BLaER1 treated with 17β-estradiol and CSF1 and Interleukin-3, amounts not matched to agents 10 nM and 100 nM (cell line): ENCODE measurements at regions not wholly inside any gene's neighbourhood (a gene's known extent, or its start where the extent isn't known, plus 50 kb on each side); places are given as distances from the start of the nearest gene placed in this dataset.
A peak's percentile ranks its signal among the peaks of the same experiment; 100 is the strongest.

Source experiments
- H3K27ac ChIP-seq, 11 experiments: shearing (Covaris generic); formaldehyde crosslinking; 2 replicates each; pipeline ENCODE4 v1.8.1; 2022
- H3K27me3 ChIP-seq, 11 experiments: shearing (Covaris generic); formaldehyde crosslinking; 2 replicates each; pipeline ENCODE4 v1.8.1; 2022
- H3K36me3 ChIP-seq, 11 experiments: shearing (Covaris generic); formaldehyde crosslinking; 2 replicates each; pipeline ENCODE4 v1.8.1; 2022
- H3K4me1 ChIP-seq, 10 experiments: shearing (Covaris generic); formaldehyde crosslinking; 2 replicates each; pipeline ENCODE4 v1.8.1; 2022
- H3K4me2 ChIP-seq, 11 experiments: shearing (Covaris generic); formaldehyde crosslinking; 2 replicates each; pipeline ENCODE4 v1.8.1; 2022
- H3K4me3 ChIP-seq, 10 experiments: shearing (Covaris generic); formaldehyde crosslinking; 2 replicates each; pipeline ENCODE4 v1.8.1; 2022
- H3K9ac ChIP-seq, 11 experiments: shearing (Covaris generic); formaldehyde crosslinking; 2 replicates each; pipeline ENCODE4 v1.8.1; 2022
- H3K9me3 ChIP-seq, 11 experiments: shearing (Covaris generic); formaldehyde crosslinking; replicated peaks in 1 of 11; 2 replicates each; pipeline ENCODE4 v1.8.1; 2022
- H4K20me1 ChIP-seq, 11 experiments: shearing (Covaris generic); formaldehyde crosslinking; 2 replicates each; pipeline ENCODE4 v1.8.1; 2022
- Cebpa-rat ChIP-seq, 11 experiments: shearing (Covaris generic); IDR thresholded peaks; 2 replicates each; pipeline ENCODE4 v1.8.1; 2022

GRCh38 chr7:84784450-84784849 lies 402.4 kb downstream of the SEMA3D start:
- no peak for TF ChIP-seq Cebpa-rat (IDR thresholded peaks at IDR 0.05)
- no peaks in the 10 kb centered on the region for H3K27me3 ChIP-seq
- no peaks in the 10 kb centered on the region for H3K36me3 ChIP-seq
- H3K27ac ChIP-seq, result no peak overlapping the region
- no peaks in the 10 kb centered on the region for H3K9me3 ChIP-seq
- no peaks in the 10 kb centered on the region for H3K4me1 ChIP-seq
- H3K9ac ChIP-seq, result no peak overlapping the region
- no peak overlapping the region for H3K4me2 ChIP-seq
- no peak overlapping the region for H3K4me3 ChIP-seq
- no peaks in the 10 kb centered on the region for H4K20me1 ChIP-seq

- H3K4me2 ChIP-seq, result no peak overlapping the region
- no peak overlapping the region for H3K27ac ChIP-seq
- H3K9ac ChIP-seq, result no peak overlapping the region
- H4K20me1 ChIP-seq, result no peaks in the 10 kb centered on the region
- H3K4me3 ChIP-seq, result no peak overlapping the region
- no peaks in the 10 kb centered on the region for H3K36me3 ChIP-seq
- H3K9me3 ChIP-seq, result no peaks in the 10 kb centered on the region
- no peaks in the 10 kb centered on the region for H3K4me1 ChIP-seq
- TF ChIP-seq Cebpa-rat (IDR thresholded peaks at IDR 0.05), result no peak
- no peaks in the 10 kb centered on the region for H3K27me3 ChIP-seq
Measured at GRCh38 chr7:84783141-84783778, 403.6 kb downstream of the SEMA3D start.

GRCh38 chr7:84781838-84782237 lies 405.0 kb downstream of the SEMA3D start:
- Histone ChIP-seq H3K27ac (no peak overlapping the region), H3K9me3 (no peaks in the 10 kb centered on the region), H3K36me3 (no peaks in the 10 kb centered on the region), H3K9ac (no peak overlapping the region), H3K4me2 (no peak overlapping the region), H3K4me3 (no peak overlapping the region), H3K4me1 (no peaks in the 10 kb centered on the region), H4K20me1 (no peaks in the 10 kb centered on the region), H3K27me3 (no peaks in the 10 kb centered on the region)
- no peak for TF ChIP-seq Cebpa-rat (IDR thresholded peaks at IDR 0.05)

GRCh38 chr7:84780158-84781124 lies 406.4 kb downstream of the SEMA3D start:
- Histone ChIP-seq H3K4me1 (no peaks in the 10 kb centered on the region), H3K9ac (no peak overlapping the region), H4K20me1 (no peaks in the 10 kb centered on the region), H3K27ac (no peak overlapping the region), H3K36me3 (no peaks in the 10 kb centered on the region), H3K9me3 (no peaks in the 10 kb centered on the region), H3K4me2 (no peak overlapping the region), H3K27me3 (no peaks in the 10 kb centered on the region), H3K4me3 (no peak overlapping the region)
- TF ChIP-seq Cebpa-rat (IDR thresholded peaks at IDR 0.05), result no peak

- Histone ChIP-seq H3K27ac (no peak overlapping the region), H3K4me2 (no peak overlapping the region), H3K27me3 (no peaks in the 10 kb centered on the region), H3K9me3 (peaks cover 0 to 6% (median 0%) of the 10 kb centered on the region in 11 experiments; a peak in 2 of 22 replicates), H3K4me1 (no peaks in the 10 kb centered on the region), H4K20me1 (no peaks in the 10 kb centered on the region), H3K4me3 (no peak overlapping the region), H3K36me3 (no peaks in the 10 kb centered on the region), H3K9ac (no peak overlapping the region)
- no peak for TF ChIP-seq Cebpa-rat (IDR thresholded peaks at IDR 0.05)
Measured at GRCh38 chr7:84757761-84758160, 429.1 kb downstream of the SEMA3D start.

- Histone ChIP-seq H4K20me1 (no peaks in the 10 kb centered on the region), H3K9me3 (peaks cover 0 to 14% (median 0%) of the 10 kb centered on the region in 11 experiments; a peak in 1 of 22 replicates), H3K4me2 (peak overlapping the region in 8 of 11 experiments; percentile 3 to 79 (median 25); a peak in 8 of 22 replicates), H3K36me3 (no peaks in the 10 kb centered on the region), H3K9ac (peak overlapping the region in 2 of 11 experiments; percentile 55 to 76; a peak in 3 of 22 replicates), H3K27ac (peak overlapping the region in 3 of 11 experiments; percentile 40 to 96 (median 83); a peak in 5 of 22 replicates), H3K4me1 (peaks cover 3 to 24% (median 6%) of the 10 kb centered on the region in 10 experiments; a peak in 14 of 20 replicates), H3K4me3 (no peak overlapping the region), H3K27me3 (no peaks in the 10 kb centered on the region)
- TF ChIP-seq Cebpa-rat (IDR thresholded peaks at IDR 0.05), result no peak
Measured at GRCh38 chr7:84746353-84746752, 440.5 kb downstream of the SEMA3D start.

- H3K4me1 ChIP-seq, result peaks cover 3 to 24% (median 6%) of the 10 kb centered on the region in 10 experiments; a peak in 14 of 20 replicates
- no peak overlapping the region for H3K4me3 ChIP-seq
- H3K9ac ChIP-seq, result no peak overlapping the region
- H3K36me3 ChIP-seq, result no peaks in the 10 kb centered on the region
- no peak for TF ChIP-seq Cebpa-rat (IDR thresholded peaks at IDR 0.05)
- H3K27ac ChIP-seq, result no peak overlapping the region
- H3K27me3 ChIP-seq, result no peaks in the 10 kb centered on the region
- H3K9me3 ChIP-seq, result peaks cover 0 to 13% (median 0%) of the 10 kb centered on the region in 11 experiments; a peak in 1 of 22 replicates
- no peaks in the 10 kb centered on the region for H4K20me1 ChIP-seq
- H3K4me2 ChIP-seq, result no peak overlapping the region
Measured at GRCh38 chr7:84744385-84744784, 442.5 kb downstream of the SEMA3D start.

- no peaks in the 10 kb centered on the region for H3K27me3 ChIP-seq
- H3K4me2 ChIP-seq, result no peak overlapping the region
Measured at GRCh38 chr7:84738583-84739150, 448.2 kb downstream of the SEMA3D start.

GRCh38 chr7:84735677-84736076 lies 451.2 kb downstream of the SEMA3D start:
- H3K9me3 ChIP-seq, result peaks cover 4 to 21% (median 10%) of the 10 kb centered on the region in 11 experiments; a peak in 16 of 22 replicates
- no peak overlapping the region for H3K27ac ChIP-seq
- TF ChIP-seq Cebpa-rat (IDR thresholded peaks at IDR 0.05), result no peak
- H3K4me3 ChIP-seq, result no peak overlapping the region
- no peaks in the 10 kb centered on the region for H3K36me3 ChIP-seq
- H3K9ac ChIP-seq, result no peak overlapping the region
- H4K20me1 ChIP-seq, result no peaks in the 10 kb centered on the region
- H3K4me2 ChIP-seq, result no peak overlapping the region
- H3K4me1 ChIP-seq, result no peaks in the 10 kb centered on the region
- H3K27me3 ChIP-seq, result no peaks in the 10 kb centered on the region

More at GRCh38 chr7:84738583-84739150, 448.2 kb downstream of the SEMA3D start:
- Histone ChIP-seq H4K20me1 (no peaks in the 10 kb centered on the region), H3K36me3 (no peaks in the 10 kb centered on the region), H3K9ac (no peak overlapping the region), H3K9me3 (peaks cover 0 to 4% (median 0%) of the 10 kb centered on the region in 11 experiments; a peak in 1 of 22 replicates), H3K4me3 (no peak overlapping the region), H3K4me1 (no peaks in the 10 kb centered on the region; a peak in 1 of 20 replicates), H3K27ac (no peak overlapping the region)
- no peak for TF ChIP-seq Cebpa-rat (IDR thresholded peaks at IDR 0.05)
